ENCODE measurements at regions not wholly inside any gene's neighbourhood (a gene's known extent, or its start where the extent isn't known, plus 50 kb on each side); places are given as distances from the start of the nearest gene placed in this dataset.

GRCh38 chr5:34460496-34460895 lies 195.6 kb upstream of the RAI14 start:
- H3K27ac ChIP-seq = no peak overlapping the region

GRCh38 chr5:34464829-34465228 lies 191.3 kb upstream of the RAI14 start:
- TF ChIP-seq CTCF (conservative IDR thresholded peaks at IDR 0.05) = no peak
- H3K27ac ChIP-seq = peak overlapping the region; percentile 52

More at GRCh38 chr5:34460496-34460895, 195.6 kb upstream of the RAI14 start:
- no peak for TF ChIP-seq CTCF (conservative IDR thresholded peaks at IDR 0.05)

GRCh38 chr5:34465301-34465700 lies 190.8 kb upstream of the RAI14 start:
- peak overlapping the region; percentile 52 for H3K27ac ChIP-seq
- TF ChIP-seq CTCF (conservative IDR thresholded peaks at IDR 0.05) = peak; percentile 30; the same call in 1 of the 2 replicates

DNA sequence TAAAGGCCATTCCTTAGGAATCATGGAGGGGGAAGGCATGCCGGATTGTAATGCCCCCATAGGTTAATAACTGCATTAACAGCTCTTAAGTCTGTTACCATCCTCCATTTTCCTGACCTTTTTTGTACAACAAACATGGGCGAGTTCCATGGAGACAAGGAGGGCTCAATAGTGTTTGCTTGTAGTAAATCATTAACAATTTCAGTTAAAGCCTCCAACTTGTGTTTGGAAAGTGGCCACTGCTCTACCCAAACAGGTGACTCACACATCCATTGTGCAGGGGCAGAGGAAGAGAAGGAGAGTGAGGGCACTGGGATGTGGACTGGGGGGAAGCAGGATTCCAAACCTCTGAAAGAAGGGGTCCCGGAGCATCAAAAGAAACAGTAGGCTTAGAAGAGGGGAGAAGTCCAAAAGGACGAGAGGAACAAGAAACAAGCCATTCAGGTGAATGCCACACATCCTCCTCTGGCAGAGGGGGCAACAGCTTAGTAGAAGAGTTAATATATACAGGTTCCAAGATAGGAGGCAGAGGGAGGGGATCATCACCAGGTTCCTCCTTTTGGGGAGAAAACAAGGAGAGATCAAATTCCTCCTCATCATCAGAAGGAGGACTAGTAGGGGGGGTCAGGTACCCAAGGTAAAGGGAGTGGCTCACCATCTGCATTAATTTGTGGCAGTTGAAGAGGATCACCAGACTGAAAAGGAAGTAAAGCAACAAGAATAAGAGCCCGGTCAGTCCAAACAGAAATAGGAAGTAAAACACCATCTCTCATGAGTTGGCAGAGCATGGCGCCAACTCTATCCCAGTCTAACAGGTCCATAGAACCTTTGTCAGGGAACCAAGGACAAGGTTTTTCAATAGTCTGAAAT lies 189.4 kb upstream of the RAI14 start:
- peak overlapping the region; percentile 50 for H3K27ac ChIP-seq

- TF ChIP-seq CTCF (conservative IDR thresholded peaks at IDR 0.05) = no peak
- peak overlapping the region; percentile 50 for H3K27ac ChIP-seq
Observed at GRCh38 chr5:34467436-34467835, 188.7 kb upstream of the RAI14 start.

DNA sequence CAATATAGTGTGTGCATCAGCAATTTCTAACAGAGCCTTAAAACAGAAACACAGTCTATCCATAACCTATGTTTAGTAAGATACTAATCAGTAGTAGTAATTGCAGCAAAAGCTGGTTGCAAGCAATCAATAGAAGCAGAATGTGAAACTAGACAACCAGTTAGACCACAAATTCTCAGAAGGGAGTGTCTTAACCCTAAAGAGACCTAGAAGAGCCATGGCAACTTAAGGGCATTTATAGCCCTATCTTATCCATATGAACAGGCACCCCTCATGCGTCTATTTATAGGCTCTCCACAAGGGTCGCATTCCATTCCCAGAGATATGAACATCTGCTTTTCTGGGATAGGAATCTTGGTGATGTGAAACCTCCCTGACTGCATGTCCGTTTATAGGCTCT lies 188.1 kb upstream of the RAI14 start:
- peak overlapping the region; percentile 50 for H3K27ac ChIP-seq

- no peak for TF ChIP-seq CTCF (conservative IDR thresholded peaks at IDR 0.05)
- peak overlapping the region; percentile 15; the same call in 1 of the 2 replicates for H3K27ac ChIP-seq
Observed at GRCh38 chr5:34469971-34470370, 186.2 kb upstream of the RAI14 start.

DNA sequence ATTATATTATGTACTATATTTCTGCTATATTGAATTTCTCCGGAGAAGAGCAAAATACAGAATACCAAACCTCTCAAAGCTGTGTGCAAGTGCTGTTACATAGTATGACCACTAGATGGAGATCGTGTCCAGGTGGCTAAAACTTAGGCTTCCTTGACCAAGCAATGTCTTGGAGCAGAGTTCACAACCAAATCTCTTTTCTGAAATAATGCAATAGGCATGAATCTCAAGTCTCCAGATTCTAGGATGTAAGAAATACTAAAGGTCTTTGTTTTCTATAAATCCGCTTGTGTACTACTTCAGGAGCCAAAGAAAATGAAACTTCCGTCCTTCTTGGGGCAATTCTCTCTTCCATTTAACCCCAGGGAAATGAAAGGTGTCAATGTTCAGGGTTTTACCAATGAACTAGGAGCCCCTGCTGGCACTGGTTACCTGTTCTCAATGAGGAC lies 181.5 kb upstream of the RAI14 start:
- peak; percentile 99 for TF ChIP-seq CTCF (conservative IDR thresholded peaks at IDR 0.05)
- peak overlapping the region; percentile 13; the same call in 1 of the 2 replicates for H3K27ac ChIP-seq

Measured in VCaP (cell line).